DOHH2 (cell line): ENCODE measurements at regions not wholly inside any gene's neighbourhood (a gene's known extent, or its start where the extent isn't known, plus 50 kb on each side); places are given as distances from the start of the nearest gene placed in this dataset.

ENCODE experiments used
- H3F3A ChIP-seq: fragments of 200-600 bp; sonication (generic), shearing (Covaris generic); 2 replicates; pipeline ENCODE4 v1.6.0; 2016; ENCODE audit warnings: antibody characterized with exemption, mild to moderate bottlenecking; ENCODE audit not compliant: control insufficient read depth, insufficient read depth
- H3K27ac ChIP-seq: fragments of 200-600 bp; sonication (generic); 2 replicates; pipeline ENCODE4 v1.5.1; 2014; ENCODE audit warnings: low read depth, mild to moderate bottlenecking, low read length, moderate library complexity
- H3K27me3 ChIP-seq: fragments of 200-600 bp; sonication (generic); 2 replicates; pipeline ENCODE4 v1.6.1; 2014; ENCODE audit warnings: mild to moderate bottlenecking, low read length, mixed read lengths; ENCODE audit not compliant: control insufficient read depth
- H3K36me3 ChIP-seq: fragments of 200-600 bp; sonication (generic); 2 replicates; pipeline ENCODE4 v1.6.1; 2014; ENCODE audit warnings: mild to moderate bottlenecking, low read length, moderate library complexity, mixed read lengths; ENCODE audit not compliant: control insufficient read depth
- H3K4me1 ChIP-seq: fragments of 200-600 bp; sonication (generic); 2 replicates; pipeline ENCODE4 v1.6.1; 2014; ENCODE audit warnings: mild to moderate bottlenecking, low read length, mixed read lengths; ENCODE audit not compliant: control insufficient read depth
- H3K4me2 ChIP-seq: fragments of 200-600 bp; sonication (generic); 2 replicates; pipeline ENCODE4 v1.6.0; 2014; ENCODE audit warnings: mild to moderate bottlenecking, low read length, moderate library complexity
- H3K4me3 ChIP-seq: fragments of 200-600 bp; sonication (generic); 2 replicates; pipeline ENCODE4 v1.5.1; 2014; ENCODE audit warnings: mild to moderate bottlenecking, low read length, mixed read lengths
- H3K79me2 ChIP-seq: fragments of 200-600 bp; sonication (generic); 2 replicates; pipeline ENCODE4 v1.6.1; 2014; ENCODE audit warnings: mild to moderate bottlenecking, low read length, mixed read lengths; ENCODE audit not compliant: control insufficient read depth
- H3K9me2 ChIP-seq: fragments of 200-600 bp; sonication (generic); replicated peaks from 2 replicates; pipeline ENCODE4 v1.6.1; 2014; ENCODE audit warnings: mild to moderate bottlenecking, low read length, mixed read lengths; ENCODE audit not compliant: control insufficient read depth
- H3K9me3 ChIP-seq: fragments of 200-600 bp; sonication (generic); 2 replicates; pipeline ENCODE4 v1.6.1; 2014; ENCODE audit warnings: antibody characterized with exemption, low read length, mixed read lengths; ENCODE audit not compliant: control insufficient read depth, insufficient read depth
- H4K20me1 ChIP-seq: fragments of 200-600 bp; sonication (generic); 2 replicates; pipeline ENCODE4 v1.6.0; 2014; ENCODE audit warnings: low read depth, mild to moderate bottlenecking, antibody characterized with exemption, low read length, moderate library complexity; ENCODE audit not compliant: control insufficient read depth, insufficient read depth
- EZH2phosphoT487 ChIP-seq: fragments of 200-600 bp; sonication (generic); IDR thresholded peaks from 2 replicates; pipeline ENCODE4 v1.6.1; 2017; ENCODE audit warnings: borderline replicate concordance, mild to moderate bottlenecking, antibody characterized with exemption, low read length, moderate library complexity, mixed read lengths
- TF ChIP-seq, protein P1 (sequence below): fragments of 200-600 bp; sonication (generic); IDR thresholded peaks from one replicate; pipeline ENCODE4 v1.5.1; 2014; ENCODE audit warnings: antibody characterized with exemption, mild to moderate bottlenecking, low read depth, low read length; ENCODE audit not compliant: poor library complexity, severe bottlenecking

DNA sequence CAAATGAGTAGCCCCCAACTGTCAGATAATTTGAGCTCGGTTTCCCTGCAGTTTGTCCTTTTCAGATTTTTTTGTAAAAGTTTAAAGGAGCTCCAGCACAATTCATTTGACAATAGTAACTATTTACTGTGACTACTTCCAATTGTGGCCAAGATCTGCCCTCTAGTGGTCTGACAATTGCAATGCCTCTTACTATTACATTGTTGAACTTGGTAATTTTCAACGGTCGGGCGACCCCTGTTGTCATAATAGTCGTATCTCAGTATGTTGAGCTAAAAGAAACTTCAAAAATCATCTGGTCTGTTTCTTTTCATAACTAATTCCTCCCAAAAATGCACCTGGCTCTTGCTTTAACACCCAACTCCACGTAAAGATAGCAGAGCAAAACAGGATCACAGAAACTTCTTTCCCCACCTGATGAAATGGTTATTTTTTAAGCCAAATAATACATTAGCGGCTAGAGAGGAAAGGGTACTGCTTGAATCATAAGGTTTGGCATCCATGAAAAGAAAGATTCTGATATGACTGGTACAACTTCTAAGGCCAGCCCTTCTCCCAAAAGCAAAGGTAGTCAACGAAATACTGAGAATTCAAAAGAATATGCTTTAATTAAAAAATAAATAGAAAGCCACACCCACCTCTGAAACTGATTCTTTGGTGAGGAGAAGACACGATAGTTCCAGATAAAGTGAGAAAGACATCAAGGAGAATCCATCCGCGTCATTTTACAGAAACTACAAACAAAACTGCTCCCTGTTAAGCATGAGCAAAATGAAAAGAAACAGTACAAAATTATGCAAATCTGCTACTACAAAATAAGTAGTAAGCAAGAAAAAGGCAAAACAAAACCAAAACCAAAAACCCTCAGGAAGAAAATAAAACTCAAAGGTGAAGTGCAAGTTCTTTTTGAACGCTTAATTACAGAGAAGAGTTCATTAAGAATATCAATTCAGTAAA lies 76.9 kb upstream of the HTR4 start:
- Histone ChIP-seq H3K79me2 (no peaks in the 10 kb centered on the region), H3K4me1 (peaks cover 9% of the 10 kb centered on the region), H3K9me2 (no peaks in the 10 kb centered on the region), H3K9me3 (no peaks in the 10 kb centered on the region), H3K36me3 (no peaks in the 10 kb centered on the region), H3K27ac (no peak overlapping the region), H4K20me1 (no peaks in the 10 kb centered on the region), H3F3A (peaks cover 5% of the 10 kb centered on the region), H3K4me2 (peak overlapping the region; percentile 49), H3K27me3 (peaks cover 36% of the 10 kb centered on the region), H3K4me3 (no peak overlapping the region)
- TF ChIP-seq, protein P1, sequence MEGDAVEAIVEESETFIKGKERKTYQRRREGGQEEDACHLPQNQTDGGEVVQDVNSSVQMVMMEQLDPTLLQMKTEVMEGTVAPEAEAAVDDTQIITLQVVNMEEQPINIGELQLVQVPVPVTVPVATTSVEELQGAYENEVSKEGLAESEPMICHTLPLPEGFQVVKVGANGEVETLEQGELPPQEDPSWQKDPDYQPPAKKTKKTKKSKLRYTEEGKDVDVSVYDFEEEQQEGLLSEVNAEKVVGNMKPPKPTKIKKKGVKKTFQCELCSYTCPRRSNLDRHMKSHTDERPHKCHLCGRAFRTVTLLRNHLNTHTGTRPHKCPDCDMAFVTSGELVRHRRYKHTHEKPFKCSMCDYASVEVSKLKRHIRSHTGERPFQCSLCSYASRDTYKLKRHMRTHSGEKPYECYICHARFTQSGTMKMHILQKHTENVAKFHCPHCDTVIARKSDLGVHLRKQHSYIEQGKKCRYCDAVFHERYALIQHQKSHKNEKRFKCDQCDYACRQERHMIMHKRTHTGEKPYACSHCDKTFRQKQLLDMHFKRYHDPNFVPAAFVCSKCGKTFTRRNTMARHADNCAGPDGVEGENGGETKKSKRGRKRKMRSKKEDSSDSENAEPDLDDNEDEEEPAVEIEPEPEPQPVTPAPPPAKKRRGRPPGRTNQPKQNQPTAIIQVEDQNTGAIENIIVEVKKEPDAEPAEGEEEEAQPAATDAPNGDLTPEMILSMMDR, result peak; percentile 96
- no peak for TF ChIP-seq EZH2phosphoT487

DNA sequence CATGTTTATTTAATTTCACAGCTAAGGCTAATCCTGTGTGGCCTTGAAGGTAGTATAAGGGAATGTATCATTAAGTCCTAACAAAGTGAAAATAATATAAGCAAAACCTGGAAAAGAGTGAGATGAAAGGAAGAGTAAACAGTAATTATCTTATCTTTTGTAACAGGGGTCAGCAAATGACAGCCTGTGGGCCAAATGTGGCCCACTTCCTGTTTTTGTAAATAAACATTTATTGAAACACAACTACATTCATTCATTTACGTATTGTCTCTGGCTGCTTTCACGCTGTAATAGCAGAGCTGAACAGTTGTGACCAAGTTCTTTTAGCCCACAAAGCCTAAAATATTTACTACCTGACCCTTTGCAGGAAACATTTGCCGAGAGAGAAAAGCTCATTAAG lies 78.4 kb upstream of the HTR4 start:
- Histone ChIP-seq H3K4me1 (peaks cover 9% of the 10 kb centered on the region), H3K79me2 (no peaks in the 10 kb centered on the region), H3K36me3 (no peaks in the 10 kb centered on the region), H3K27ac (no peak overlapping the region), H3K9me2 (no peaks in the 10 kb centered on the region), H3K27me3 (peaks cover 50% of the 10 kb centered on the region), H4K20me1 (no peaks in the 10 kb centered on the region), H3K4me3 (no peak overlapping the region), H3F3A (peaks cover 5% of the 10 kb centered on the region), H3K9me3 (no peaks in the 10 kb centered on the region), H3K4me2 (no peak overlapping the region)
- TF ChIP-seq, protein P1, result no peak
- TF ChIP-seq EZH2phosphoT487, result no peak

DNA sequence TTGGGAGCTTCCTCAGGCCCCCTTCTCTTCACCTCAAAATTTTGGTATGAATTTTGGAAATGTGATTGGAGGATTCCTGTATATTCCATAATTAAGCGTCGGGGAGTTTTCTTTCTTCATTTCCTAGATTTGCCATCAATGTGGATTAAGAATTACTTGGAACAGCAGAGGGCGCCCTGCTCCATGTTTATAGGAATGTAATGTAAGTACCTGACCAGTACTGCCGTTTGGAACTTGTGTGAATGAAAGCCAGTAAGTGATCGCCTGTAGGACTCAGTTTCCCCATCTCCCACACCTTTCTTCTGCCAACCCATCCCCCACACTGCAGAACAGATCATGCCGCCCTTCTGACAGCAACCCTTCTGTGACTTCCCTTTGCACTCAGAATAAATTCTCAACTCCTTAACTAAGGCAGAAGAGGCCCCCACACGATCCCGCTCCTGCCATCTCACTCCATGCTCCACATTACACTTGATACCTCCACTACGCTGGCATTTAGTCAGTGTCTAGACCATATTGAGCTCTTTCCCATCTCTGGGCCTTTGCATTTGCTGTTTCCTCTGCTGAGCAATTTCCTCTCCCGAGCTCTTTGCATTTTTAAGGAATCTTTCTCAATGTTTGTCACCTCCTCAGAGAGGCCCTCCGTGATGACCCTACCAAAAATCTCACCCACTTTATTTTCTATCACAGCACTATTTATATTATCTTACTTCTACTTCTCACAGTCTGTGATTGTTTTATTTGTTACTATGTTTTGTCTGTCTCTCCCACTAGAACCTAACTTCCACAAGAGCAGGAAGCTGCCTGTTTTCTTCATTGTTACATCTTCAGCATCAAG lies 79.5 kb upstream of the HTR4 start:
- no peak overlapping the region for H3K27ac ChIP-seq
- peaks cover 5% of the 10 kb centered on the region for H3F3A ChIP-seq
- TF ChIP-seq, protein P1, result peak; percentile 78
- no peak for TF ChIP-seq EZH2phosphoT487
- no peak overlapping the region for H3K4me3 ChIP-seq
- H3K36me3 ChIP-seq, result no peaks in the 10 kb centered on the region
- H3K9me3 ChIP-seq, result no peaks in the 10 kb centered on the region
- H3K4me2 ChIP-seq, result peak overlapping the region; percentile 3; the same call in 1 of the 2 replicates
- H3K9me2 ChIP-seq, result no peaks in the 10 kb centered on the region
- H4K20me1 ChIP-seq, result no peaks in the 10 kb centered on the region
- H3K4me1 ChIP-seq, result peaks cover 9% of the 10 kb centered on the region
- no peaks in the 10 kb centered on the region for H3K79me2 ChIP-seq
- H3K27me3 ChIP-seq, result peaks cover 48% of the 10 kb centered on the region
